ENCODE measurements at regions not wholly inside any gene's neighbourhood (a gene's known extent, or its start where the extent isn't known, plus 50 kb on each side); places are given as distances from the start of the nearest gene placed in this dataset.
"Not testable (repeated sequence)": the region's sequence is repeated elsewhere in the genome, so short reads cannot be mapped to it uniquely, and the experiment has no call there.

- peak; percentile 68 for DNase-seq (ENCODE audit: low spot score)
- intact Hi-C loops (cut with DNase I): no loop called here
These were observed 81.1 kb downstream of the XRCC2 start for GRCh38 chr7:152594801-152595200.

- no peak for DNase-seq (ENCODE audit: low spot score)
- intact Hi-C loops (cut with DNase I): no loop called here
These were observed 84.0 kb downstream of the XRCC2 start for GRCh38 chr7:152591976-152592375.

GRCh38 chr7:152590481-152590880 is 85.5 kb downstream of the XRCC2 start:
- intact Hi-C loops (cut with DNase I): no loop called here
- no peak for DNase-seq (ENCODE audit: low spot score)

GRCh38 chr7:152589821-152590220 is 86.1 kb downstream of the XRCC2 start:
- intact Hi-C loops (cut with DNase I): not testable (repeated sequence)
- peak; percentile 56 for DNase-seq (ENCODE audit: low spot score)

DNA sequence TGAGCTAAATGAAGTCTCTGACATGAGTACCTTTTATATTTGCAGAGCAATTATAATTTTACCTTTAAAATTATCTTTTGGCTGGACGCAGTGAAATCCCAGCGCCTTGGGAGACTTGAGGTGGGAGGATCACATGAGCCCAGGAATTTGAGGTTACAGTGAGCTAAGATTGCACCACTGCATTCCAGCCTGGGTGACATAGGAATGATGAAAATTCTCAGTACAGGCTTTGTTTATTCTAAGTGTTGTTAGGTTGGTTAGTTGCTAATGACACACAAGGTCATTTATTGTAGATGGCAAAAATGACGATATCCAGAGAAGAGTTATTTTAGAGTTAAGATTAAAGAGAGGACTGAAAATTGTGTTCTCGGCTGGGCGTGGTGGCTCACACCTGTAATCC is 87.6 kb downstream of the XRCC2 start:
- intact Hi-C loops (cut with DNase I): no loop called here
- no peak for DNase-seq (ENCODE audit: low spot score)

- no peak for DNase-seq (ENCODE audit: low spot score)
- intact Hi-C loops (cut with DNase I): no loop called here
These were observed 88.6 kb downstream of the XRCC2 start for GRCh38 chr7:152587366-152587765.

DNA sequence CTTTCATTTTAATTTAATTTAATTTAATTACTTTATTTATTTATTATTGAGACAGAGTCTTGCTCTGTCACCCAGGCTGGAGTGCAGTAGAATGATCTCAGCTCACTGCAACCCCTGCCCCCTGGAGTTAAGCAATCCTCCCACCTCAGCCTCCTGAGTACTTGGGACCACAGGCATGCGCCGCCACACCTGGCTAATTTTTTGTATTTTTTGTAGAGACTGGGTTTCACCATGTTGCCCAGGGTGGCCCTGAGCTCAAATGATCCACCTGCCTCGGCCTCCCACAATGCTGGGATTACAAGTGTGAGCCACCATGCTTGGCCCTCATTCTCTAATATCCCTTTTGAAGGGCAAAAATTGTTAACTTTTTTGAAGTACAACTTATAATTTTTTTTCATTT is 92.9 kb downstream of the XRCC2 start:
- intact Hi-C loops (cut with DNase I): no loop called here
- DNase-seq (ENCODE audit: low spot score): peak; percentile 23

DNA sequence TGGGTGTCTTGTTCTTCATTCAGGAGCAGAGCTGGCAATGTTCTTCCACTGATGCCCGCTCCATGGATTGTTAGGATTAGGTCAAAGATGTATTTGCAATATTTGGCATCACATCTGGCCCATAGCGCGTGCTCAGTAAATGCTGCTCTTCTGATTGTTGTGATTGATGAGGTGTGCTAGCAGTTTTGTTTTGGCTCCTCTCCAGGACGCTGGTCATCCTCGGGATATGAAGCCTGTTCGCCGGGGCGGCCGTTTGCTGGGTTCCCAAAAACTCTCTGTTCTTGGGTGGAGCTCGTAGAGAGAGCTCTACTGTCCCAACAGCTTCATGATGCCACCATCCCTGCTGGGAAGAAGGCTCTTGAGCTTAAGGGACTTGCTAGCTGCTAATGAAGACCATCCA is 96.9 kb downstream of the XRCC2 start:
- intact Hi-C loops (cut with DNase I): no loop called here
- DNase-seq (ENCODE audit: low spot score): peak; percentile 77

- DNase-seq (ENCODE audit: low spot score): peak; percentile 25
- intact Hi-C loops (cut with DNase I): no loop called here
These were observed 98.6 kb downstream of the XRCC2 start for GRCh38 chr7:152577339-152577738.

DNA sequence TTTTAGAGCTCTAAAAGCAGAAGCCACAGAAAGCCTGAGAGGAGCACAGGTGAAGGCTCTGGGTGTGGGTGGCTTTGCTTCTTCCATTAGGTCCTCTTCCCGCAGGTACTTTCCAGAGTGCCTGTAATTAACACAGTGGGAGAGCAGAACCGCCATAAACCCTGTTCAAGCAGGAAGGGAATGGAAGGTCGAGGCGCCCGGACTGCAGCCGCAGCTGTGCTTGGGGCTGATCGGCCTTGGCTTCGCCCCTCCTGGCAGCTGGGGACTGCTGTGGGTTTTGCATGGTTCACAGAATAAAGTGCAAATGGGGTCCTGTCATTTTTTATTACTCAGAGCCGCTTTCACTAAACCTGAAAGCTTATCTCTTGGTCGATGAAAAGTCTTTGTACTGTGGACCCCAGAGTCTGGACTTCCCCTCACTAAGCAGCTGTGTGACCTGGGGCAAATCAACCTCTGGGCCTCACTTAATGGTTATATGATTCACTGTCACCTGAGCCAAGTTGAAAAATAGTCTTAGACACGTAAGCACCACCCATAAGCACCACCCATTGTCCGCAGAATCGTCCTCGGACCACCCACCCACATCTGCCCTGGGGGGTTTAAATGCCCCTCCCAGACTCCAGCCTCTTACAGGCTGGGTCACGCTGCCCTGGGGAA is 100.9 kb downstream of the XRCC2 start:
- peak; percentile 53 for DNase-seq (ENCODE audit: low spot score)
- intact Hi-C loops (cut with DNase I): no loop called here

DNA sequence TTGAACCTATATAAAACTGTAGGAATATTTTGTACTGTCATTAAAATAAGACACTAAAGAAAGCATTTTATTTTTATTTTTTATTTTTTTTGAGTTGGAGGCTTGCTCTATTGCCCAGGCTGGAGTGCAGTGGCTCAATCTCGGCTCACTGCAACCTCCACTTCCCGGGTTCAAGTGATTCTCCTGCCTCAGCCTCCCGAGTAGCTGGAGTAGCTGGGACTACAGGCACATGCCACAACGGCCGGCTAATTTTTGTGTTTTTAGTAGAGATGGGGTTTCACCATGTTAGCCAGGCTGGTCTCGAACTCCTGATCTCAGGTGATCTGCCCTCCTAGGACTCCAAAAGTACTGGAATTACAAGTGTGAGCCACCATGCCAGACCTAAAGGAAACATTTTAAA is 102.8 kb downstream of the XRCC2 start:
- intact Hi-C loops (cut with DNase I); DNase-seq (ENCODE audit: low spot score): not testable (repeated sequence)

DNA sequence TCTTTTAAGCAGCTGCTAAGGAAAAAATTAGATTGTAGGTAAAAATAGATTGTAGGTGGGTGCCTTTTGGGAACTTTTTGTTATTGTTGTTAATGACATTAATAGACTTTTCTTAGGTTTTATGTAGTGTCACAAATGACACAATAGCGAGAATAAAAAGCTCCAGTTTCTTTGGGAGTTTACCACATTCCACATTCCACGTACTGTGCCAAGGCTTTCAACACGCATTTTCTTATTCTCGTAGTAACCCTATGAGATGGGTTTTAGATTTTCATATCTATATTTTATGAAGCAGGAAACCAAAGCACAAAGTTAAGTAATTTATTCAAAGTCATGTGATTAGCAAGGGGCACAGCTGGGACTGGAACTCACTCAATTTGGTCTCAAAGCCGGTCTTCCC is 103.8 kb downstream of the XRCC2 start:
- DNase-seq (ENCODE audit: low spot score): no peak
- intact Hi-C loops (cut with DNase I): no loop called here

DNA sequence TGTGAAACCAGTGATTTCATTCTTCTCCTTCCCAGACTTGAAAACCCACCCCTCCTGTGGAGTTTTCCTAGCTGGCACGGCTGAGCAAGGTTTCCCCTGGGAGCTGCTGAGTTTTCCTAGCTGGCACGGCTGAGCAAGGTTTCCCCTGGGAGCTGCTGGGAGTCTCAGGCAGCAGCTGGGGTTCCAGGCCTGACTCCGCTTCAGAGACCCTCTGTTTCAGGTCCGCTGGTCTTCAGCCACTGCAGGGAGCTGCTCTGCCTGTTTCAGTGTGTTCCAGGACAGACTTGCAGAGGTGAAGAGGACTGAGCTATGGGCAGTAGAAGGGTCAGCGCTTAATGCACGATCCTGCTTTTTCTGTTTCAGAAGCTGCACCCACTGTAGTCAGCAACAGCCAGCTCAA is 104.9 kb downstream of the XRCC2 start:
- DNase-seq (ENCODE audit: low spot score): peak; percentile 72
- intact Hi-C loops (cut with DNase I): no loop called here

GRCh38 chr7:152568972-152569371 is 107.0 kb downstream of the XRCC2 start:
- intact Hi-C loops (cut with DNase I): loop anchor here in 1 of 2 donors (5.0 kb wide), 1 partner anchor 1353 kb away; no protein-coding TSS in a partner anchor
- DNase-seq (ENCODE audit: low spot score): peak; percentile 26

DNA sequence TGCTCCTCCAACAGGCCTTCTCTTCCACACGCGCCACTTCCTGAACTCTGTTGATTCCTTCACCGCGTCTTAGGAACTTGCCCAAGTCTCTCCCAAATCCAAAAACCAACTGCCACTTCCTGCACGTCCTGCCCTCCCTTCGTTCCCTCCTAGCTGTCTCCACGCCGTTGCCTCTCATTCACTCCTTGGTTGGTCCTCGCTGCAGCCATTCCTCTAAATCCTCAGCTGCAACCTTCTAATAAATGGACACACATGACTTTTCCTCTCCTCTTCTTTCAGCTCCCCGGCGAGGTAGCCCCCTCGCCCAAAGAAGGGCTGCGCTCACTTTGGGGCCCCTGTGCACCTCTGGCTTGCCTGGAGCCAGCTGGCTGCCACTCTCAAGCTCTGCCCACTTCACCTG is 110.2 kb downstream of the XRCC2 start:
- peak; percentile 58 for DNase-seq (ENCODE audit: low spot score)
- intact Hi-C loops (cut with DNase I): loop anchor here in 1 of 2 donors (5.0 kb wide), 1 partner anchor 1357 kb away; no protein-coding TSS in a partner anchor

DNA sequence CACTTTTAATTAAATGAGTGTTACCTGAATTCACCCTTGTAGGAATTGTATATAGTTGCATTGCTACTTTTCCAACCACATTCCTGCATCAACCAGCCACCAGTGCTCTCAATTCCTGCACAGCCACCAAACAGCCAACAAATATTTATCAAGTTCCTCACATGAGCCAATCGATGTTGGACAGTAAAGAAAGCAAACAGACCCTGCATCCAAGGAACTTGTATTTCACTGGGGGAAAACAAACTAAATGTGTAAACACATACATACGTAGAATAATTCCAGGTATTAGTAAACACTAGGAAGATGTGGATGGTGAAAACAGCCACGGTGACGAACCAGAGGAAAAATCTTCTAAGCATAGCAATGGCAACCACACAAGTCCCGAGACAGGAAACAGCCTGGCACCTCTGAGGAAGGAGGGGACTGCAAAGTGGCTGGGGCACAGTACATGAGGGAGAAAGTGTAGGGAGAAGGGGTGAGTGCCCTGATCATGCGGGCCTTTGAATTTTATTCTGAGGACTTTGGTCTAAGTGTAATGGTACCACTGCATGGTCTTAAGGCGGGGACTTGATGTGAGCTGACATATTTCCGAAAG is 111.2 kb downstream of the XRCC2 start:
- intact Hi-C loops (cut with DNase I): loop anchor here in 1 of 2 donors (5.0 kb wide), 2 partner anchors 52 to 1358 kb away; no protein-coding TSS in a partner anchor
- DNase-seq (ENCODE audit: low spot score): no peak

DNA sequence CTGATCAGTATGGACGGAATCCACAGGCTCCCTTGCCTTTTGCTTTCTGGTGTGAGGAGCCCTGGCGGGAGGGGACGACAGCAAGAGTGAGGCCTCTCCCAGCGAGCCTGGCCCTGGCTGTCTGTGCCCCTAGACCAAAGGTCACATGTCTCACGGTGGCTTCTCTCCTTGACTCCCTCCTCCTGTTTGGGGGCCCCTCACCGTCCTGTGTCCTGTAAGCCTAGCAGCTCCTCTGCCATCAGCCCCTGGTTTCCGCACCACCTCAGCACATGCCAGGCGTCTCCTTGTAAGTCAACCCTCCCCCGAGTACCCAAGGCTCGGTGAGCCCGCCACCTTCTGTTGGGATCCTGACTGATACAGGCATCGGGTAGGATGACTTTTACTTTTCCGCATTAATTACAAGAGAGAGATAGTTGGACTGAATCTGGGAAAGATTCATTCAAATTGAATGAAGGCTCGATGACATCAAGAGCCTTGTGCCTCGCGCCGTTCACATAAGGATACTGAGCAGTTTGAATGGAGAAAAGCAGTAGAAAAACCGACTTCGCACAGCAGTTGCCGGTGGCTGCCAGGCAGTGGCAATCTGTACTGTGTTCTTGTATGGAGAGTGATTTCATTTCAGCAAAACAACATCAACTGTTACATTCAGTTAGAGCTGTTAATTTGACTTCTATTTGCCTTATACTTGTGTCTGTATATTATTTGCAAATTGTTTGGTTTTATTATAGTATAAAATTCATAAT is 119.8 kb downstream of the XRCC2 start:
- no peak for DNase-seq (ENCODE audit: low spot score)
- intact Hi-C loops (cut with DNase I): no loop called here

DNA sequence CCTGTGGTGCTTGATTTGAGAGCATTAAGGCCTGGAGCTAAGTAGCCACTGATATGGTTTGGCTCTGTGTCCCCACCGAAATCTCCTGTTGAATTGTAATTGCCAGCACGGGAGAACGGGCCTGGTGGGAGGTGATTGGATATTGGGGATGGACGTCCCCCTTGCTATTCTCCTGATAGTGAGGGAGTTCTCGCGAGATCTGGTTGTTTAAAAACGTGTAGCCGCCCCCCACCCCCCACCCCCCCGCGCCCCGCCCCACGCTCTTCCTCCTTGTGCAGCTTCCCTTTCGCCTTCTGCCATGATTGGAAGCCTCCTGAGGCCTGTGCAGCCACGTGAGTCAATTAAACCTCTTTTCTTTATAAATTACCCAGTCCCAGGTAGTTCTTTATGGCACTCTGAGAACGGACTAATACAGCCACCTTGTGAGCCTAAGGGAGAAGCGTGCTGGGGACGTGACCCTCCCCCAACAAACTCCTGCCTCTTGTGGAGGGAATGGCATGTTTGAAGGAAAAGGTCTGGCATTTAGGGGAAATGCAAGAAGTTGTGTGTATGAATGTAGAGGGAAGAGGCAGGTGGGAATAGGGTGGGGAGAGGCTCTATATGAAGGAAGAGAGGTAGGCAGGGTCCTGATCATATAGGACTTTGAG is 118.0 kb upstream of the KMT2C start:
- intact Hi-C loops (cut with DNase I): no loop called here
- no peak for DNase-seq (ENCODE audit: low spot score)

DNA sequence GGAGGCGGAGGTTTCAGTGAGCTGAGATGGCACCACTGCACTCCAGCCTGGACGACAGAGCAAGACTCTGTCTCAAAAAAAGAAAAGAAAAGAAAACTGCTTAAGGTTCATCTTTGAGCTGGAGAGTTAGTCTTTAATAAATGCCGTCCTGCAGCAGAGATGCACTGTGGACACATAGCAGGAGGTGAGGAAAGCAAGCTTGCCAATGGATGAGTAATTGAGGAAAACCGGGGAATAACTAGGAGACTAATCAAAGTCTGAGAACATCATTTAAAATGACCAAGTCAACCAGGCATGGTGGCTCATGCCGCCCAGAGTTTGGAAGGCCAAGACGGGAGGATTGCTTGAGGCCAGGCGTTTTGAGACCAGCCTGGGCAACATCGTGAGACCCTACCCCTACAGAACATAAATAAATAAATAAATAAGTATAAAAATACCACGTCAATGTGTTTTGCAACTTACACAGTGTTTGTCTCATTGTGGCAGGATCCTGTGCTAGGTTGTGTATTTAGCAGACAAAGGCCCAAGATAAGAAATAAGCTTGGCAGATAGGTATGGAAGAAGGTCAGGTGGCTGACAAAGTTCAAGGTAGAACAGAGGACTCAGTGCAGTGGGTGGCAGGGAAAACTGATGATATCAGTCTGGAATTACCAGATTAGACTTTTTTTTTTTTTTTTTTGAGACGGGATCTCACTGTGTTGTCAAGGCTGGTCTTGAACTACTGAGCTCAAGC is 115.7 kb upstream of the KMT2C start:
- intact Hi-C loops (cut with DNase I): no loop called here
- DNase-seq (ENCODE audit: low spot score): no peak
